IPS-15b (cell line): ENCODE measurements at regions not wholly inside any gene's neighbourhood (a gene's known extent, or its start where the extent isn't known, plus 50 kb on each side); places are given as distances from the start of the nearest gene placed in this dataset.

Experiments
- H3K27me3 ChIP-seq: one replicate; pipeline ENCODE4 v1.6.1; 2013; ENCODE audit warnings: low read length; ENCODE audit not compliant: control insufficient read depth, insufficient read depth
- H3K36me3 ChIP-seq: one replicate; pipeline ENCODE4 v1.6.1; 2013; ENCODE audit warnings: low read length; ENCODE audit not compliant: control insufficient read depth, insufficient read depth
- H3K4me1 ChIP-seq: one replicate; pipeline ENCODE4 v1.6.1; 2013; ENCODE audit warnings: mild to moderate bottlenecking, low read length; ENCODE audit not compliant: control insufficient read depth, insufficient read depth
- H3K4me3 ChIP-seq: one replicate; pipeline ENCODE4 v1.5.1; 2013; ENCODE audit warnings: low read depth, low read length
- H3K9ac ChIP-seq: one replicate; pipeline ENCODE4 v1.6.1; 2013; ENCODE audit warnings: low read depth, mild to moderate bottlenecking, low read length
- H3K9me3 ChIP-seq: one replicate; pipeline ENCODE4 v1.6.1; 2013; ENCODE audit warnings: mild to moderate bottlenecking, low read length; ENCODE audit not compliant: control insufficient read depth, insufficient read depth

DNA sequence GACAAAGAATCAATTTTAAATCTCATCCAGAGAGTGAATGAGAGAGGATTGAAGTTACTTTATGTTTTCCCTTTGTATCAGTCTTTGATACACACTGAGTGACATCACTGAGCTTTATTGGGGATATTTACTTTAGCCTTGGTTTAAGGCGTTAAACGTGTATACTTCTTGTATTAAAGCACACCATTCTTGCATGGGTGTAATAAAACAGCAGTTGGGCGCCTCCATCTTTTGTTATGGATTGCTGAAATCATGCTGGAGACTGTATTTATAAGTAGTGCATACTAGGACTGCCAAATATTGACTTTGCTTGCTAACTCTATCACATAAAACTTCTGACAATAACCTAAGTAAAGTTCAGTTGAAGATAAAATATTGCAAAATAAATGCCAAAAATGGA is 1755.8 kb upstream of the WWC1 start:
- Histone ChIP-seq H3K36me3 (no peaks in the 10 kb centered on the region), H3K4me1 (no peaks in the 10 kb centered on the region), H3K9me3 (no peaks in the 10 kb centered on the region), H3K27me3 (no peaks in the 10 kb centered on the region), H3K9ac (no peak overlapping the region), H3K4me3 (no peak overlapping the region)

DNA sequence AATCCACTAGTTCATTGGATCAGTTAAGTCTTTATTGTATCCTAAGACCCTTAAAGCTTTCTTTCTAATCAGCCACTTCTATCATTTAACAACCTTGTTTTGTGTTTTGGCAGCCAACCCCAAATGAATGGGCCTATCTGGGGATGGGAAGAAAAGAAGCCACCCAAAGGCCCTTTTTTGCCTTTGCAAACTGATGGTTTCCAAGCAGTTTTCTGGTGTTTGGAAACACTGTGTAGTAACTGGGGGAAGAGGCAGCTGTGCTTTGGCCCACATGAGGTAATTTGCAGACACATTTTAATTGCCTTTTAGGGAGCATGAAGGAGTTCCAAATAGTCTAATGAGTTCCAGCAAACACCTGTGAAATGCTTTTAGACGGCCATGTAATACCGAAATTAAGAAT is 1751.3 kb upstream of the WWC1 start:
- H3K9ac ChIP-seq: no peak overlapping the region
- H3K36me3 ChIP-seq: no peaks in the 10 kb centered on the region
- no peaks in the 10 kb centered on the region for H3K4me1 ChIP-seq
- no peaks in the 10 kb centered on the region for H3K27me3 ChIP-seq
- H3K4me3 ChIP-seq: no peak overlapping the region
- no peaks in the 10 kb centered on the region for H3K9me3 ChIP-seq

DNA sequence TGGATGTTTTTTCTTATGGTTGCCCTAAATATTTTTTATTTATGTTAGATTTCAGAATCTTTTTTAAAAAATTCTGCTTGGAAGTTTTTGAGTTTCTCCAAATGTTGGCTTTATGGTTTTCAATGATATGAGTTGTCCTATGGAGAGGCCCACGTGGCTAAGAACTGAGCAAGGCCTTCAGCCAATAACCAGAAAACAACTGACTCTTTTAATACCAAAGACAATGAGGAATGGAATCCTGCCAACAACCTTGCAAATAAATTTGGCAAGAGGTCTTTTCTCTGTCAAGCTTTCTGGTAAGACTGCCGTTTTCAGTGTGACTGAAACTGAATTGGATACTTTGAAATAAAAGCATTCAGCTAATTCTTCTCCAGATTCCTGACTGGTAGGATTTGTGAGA is 1740.1 kb upstream of the WWC1 start:
- no peaks in the 10 kb centered on the region for H3K27me3 ChIP-seq
- no peak overlapping the region for H3K4me3 ChIP-seq
- no peaks in the 10 kb centered on the region for H3K36me3 ChIP-seq
- H3K9me3 ChIP-seq: no peaks in the 10 kb centered on the region
- no peak overlapping the region for H3K9ac ChIP-seq
- H3K4me1 ChIP-seq: no peaks in the 10 kb centered on the region

DNA sequence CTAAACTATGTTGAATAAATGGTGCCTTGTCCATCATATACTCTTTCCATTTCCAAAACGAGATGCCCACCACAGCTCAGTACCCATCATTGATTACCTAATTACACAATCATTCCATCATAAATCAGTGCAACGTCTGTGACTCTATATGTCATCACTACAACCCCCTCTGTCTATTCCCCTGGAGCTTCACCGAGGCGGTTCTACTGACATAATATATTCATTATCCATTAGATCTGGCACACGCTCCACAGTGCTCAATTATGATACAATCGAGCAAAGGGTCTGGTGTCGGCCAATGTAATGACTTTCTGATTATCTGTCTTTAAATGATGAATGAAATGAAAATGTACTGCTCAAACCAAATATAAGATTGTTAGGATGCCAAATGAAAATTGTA is 1737.7 kb upstream of the WWC1 start:
- no peaks in the 10 kb centered on the region for H3K9me3 ChIP-seq
- H3K4me3 ChIP-seq: no peak overlapping the region
- no peak overlapping the region for H3K9ac ChIP-seq
- no peaks in the 10 kb centered on the region for H3K4me1 ChIP-seq
- H3K27me3 ChIP-seq: no peaks in the 10 kb centered on the region
- H3K36me3 ChIP-seq: no peaks in the 10 kb centered on the region

DNA sequence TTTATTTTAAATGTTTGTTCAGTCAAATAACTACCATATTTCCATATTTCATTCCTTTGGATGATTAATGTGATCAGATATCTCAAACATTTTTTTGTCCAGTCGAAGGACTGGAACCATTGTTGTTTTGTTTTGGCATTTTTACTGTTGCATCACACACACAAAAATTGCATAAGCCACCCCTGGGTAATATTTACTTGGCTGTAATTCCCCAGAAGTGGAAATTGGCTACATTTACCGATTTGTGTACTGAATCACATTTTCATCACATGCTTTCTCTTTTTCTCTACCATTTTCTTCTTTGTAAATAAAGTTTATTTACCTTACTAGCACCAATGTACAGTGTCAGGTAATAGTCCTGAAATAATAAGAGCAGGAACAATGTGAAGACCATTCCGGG is 1729.7 kb upstream of the WWC1 start:
- no peaks in the 10 kb centered on the region for H3K27me3 ChIP-seq
- H3K4me1 ChIP-seq: no peaks in the 10 kb centered on the region
- no peak overlapping the region for H3K9ac ChIP-seq
- no peaks in the 10 kb centered on the region for H3K36me3 ChIP-seq
- no peak overlapping the region for H3K4me3 ChIP-seq
- peaks cover 3% of the 10 kb centered on the region for H3K9me3 ChIP-seq

DNA sequence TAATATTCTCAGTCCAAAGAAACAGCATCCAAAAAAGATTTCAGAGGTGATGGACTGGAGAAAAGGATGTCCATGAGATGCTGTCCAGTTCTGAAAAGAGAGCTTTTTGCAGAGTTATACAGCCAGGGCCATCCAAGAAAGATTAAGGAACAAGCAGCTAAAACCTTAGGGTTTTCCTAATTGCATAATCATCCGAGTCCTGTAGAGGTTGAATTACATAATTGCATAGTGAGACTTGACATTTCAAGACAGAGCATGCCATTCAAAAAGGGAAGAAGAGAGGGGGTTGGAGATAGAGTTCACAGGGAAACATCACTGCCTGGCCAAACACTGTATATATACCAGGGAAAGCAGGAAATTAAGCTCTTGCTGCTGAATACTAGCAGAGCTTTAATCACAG is 1729.2 kb upstream of the WWC1 start:
- Histone ChIP-seq H3K4me3 (no peak overlapping the region), H3K36me3 (no peaks in the 10 kb centered on the region), H3K4me1 (no peaks in the 10 kb centered on the region), H3K27me3 (no peaks in the 10 kb centered on the region), H3K9me3 (peaks cover 3% of the 10 kb centered on the region), H3K9ac (no peak overlapping the region)

DNA sequence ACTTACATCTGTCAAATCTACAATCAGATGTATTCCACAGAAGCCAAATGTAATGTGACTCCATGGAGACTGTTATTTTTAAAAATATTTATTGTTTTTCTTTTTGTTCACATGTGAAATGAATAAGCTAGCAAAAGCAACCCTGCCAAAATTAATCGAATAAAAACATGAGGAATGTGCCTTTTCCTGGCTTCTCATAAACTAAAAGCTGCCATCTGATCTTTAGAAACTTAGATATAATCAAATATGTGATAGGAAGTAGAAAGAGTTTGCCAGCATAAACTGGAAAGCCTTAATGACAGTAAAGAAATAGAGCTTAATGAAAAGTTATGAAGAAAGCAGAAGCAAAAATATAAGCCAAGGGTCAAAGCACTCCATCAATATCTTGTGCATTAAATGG is 1724.7 kb upstream of the WWC1 start:
- H3K27me3 ChIP-seq: no peaks in the 10 kb centered on the region
- H3K9me3 ChIP-seq: no peaks in the 10 kb centered on the region
- H3K9ac ChIP-seq: no peak overlapping the region
- H3K4me3 ChIP-seq: no peak overlapping the region
- no peaks in the 10 kb centered on the region for H3K36me3 ChIP-seq
- H3K4me1 ChIP-seq: no peaks in the 10 kb centered on the region

DNA sequence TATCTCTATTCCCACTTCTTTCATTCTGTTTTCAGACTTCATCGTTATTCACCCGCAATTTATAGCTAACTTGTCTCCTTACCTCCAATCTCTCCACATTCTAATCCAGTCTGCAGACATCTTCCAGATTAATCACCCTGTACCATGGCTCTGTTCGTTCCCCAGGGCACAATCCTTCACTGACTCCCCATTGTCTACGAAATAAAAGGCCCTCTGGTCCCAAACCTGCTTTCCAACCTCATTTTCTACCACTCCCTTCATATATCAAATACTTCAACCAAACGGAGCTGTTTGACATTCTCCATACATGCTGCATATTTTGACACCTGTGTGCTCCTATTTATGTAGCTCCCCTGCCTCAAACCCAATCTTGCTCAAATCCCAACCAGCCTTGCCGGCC is 1720.6 kb upstream of the WWC1 start:
- H3K9ac ChIP-seq: no peak overlapping the region
- no peaks in the 10 kb centered on the region for H3K27me3 ChIP-seq
- no peaks in the 10 kb centered on the region for H3K9me3 ChIP-seq
- H3K4me3 ChIP-seq: no peak overlapping the region
- no peaks in the 10 kb centered on the region for H3K36me3 ChIP-seq
- no peaks in the 10 kb centered on the region for H3K4me1 ChIP-seq

DNA sequence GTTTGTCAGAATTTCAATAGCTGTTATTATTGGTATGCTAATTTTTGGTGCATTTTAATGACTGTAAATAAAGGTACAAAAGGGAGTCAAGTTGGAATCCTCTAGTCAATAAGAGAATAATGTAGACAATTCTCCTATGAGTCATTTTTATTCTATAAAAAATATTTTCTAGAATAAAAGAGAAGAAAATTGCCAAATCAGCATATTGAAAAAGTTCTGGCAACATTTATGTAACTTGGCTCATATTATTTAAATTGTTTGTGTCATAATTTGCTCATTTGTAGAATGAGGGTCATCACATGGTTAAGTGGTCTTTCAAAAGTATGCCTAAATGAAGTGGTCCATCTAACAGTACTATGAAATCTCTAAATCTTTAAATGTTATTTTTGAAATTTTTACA is 1719.8 kb upstream of the WWC1 start:
- Histone ChIP-seq H3K36me3 (no peaks in the 10 kb centered on the region), H3K9me3 (no peaks in the 10 kb centered on the region), H3K27me3 (no peaks in the 10 kb centered on the region), H3K4me1 (no peaks in the 10 kb centered on the region), H3K9ac (no peak overlapping the region), H3K4me3 (no peak overlapping the region)

DNA sequence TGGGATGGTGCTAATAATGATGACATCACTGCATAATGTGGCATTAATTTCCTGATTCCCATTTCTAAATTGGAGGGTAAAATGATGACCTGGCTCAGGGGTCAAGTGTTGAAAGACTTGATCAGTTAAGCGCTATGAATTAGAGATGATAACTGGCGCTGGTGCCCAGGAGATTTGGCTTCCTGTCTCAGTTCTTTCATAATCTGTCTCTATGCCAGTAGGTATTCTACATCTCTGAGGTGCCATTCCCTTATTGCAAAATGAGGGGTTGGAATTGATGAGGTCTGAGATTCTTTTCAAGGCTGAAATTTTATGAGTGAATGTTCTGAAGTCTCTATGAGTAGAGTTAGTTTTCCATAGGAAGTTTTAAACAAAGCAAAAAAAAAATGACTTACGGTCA is 1715.1 kb upstream of the WWC1 start:
- Histone ChIP-seq H3K4me3 (no peak overlapping the region), H3K36me3 (no peaks in the 10 kb centered on the region), H3K9me3 (no peaks in the 10 kb centered on the region), H3K4me1 (no peaks in the 10 kb centered on the region), H3K9ac (no peak overlapping the region), H3K27me3 (no peaks in the 10 kb centered on the region)

DNA sequence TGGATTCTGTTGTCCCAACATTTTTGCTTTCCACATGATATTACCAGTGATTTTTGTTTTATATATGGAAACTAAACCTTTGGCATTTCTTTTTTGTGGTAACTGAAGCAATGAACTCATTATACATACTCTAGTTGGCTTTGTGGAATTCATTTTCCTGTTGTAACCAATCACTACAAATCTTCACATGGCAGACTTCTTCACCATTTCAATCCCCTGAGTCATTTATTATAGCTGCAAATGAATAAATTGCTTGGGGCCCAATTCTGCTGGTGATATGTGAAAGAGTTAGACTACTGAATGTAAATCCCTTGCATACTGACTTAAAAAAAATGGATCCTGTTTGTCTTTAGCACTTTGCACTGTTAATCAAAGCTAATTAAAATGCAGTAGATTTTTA is 1709.6 kb upstream of the WWC1 start:
- Histone ChIP-seq H3K9ac (no peak overlapping the region), H3K27me3 (no peaks in the 10 kb centered on the region), H3K36me3 (no peaks in the 10 kb centered on the region), H3K9me3 (peaks cover 2% of the 10 kb centered on the region), H3K4me1 (no peaks in the 10 kb centered on the region), H3K4me3 (no peak overlapping the region)

DNA sequence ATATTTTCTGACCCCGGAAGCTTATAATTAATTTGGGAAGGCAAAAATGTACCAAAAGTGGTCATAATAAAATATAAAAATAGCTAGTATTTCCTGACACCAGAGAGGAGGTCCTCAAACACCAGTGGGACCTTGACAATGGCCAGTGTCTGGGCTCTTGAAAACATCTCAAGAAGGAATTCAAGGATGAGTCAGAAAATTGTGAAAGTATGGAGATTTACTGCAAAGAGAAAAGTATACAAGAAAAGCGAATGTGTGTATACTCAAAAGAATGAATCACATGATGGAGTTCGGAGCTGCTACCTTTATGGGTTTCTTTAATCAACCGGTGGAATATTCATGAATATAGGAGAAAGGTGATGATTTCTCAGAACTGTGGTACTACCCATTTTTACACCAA is 1709.0 kb upstream of the WWC1 start:
- Histone ChIP-seq H3K4me3 (no peak overlapping the region), H3K4me1 (no peaks in the 10 kb centered on the region), H3K36me3 (no peaks in the 10 kb centered on the region), H3K9me3 (peaks cover 2% of the 10 kb centered on the region), H3K9ac (no peak overlapping the region), H3K27me3 (no peaks in the 10 kb centered on the region)

DNA sequence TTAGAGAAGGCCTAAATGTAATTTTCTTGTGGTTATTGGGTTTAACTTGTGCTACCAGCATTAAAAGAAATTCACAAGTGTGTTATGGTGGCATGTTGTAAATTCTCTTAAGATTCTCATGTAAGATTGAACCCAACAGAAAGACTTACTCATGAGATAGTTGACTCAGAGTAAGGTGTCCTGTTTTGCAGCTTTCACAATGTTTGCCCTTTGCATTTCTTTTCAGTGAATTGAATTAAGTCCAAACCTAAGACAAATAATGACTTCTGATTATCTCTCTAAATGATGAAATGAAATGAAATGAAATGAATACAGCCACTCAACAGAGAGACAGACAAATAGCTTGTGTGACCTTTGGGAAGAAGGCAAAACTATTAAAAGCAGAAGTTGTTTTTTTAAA is 1696.9 kb upstream of the WWC1 start:
- no peak overlapping the region for H3K4me3 ChIP-seq
- H3K36me3 ChIP-seq: no peaks in the 10 kb centered on the region
- no peak overlapping the region for H3K9ac ChIP-seq
- no peaks in the 10 kb centered on the region for H3K9me3 ChIP-seq
- H3K27me3 ChIP-seq: no peaks in the 10 kb centered on the region
- no peaks in the 10 kb centered on the region for H3K4me1 ChIP-seq
